GM12878 (cell line): ENCODE measurements at regions not wholly inside any gene's neighbourhood (a gene's known extent, or its start where the extent isn't known, plus 50 kb on each side); places are given as distances from the start of the nearest gene placed in this dataset.

ENCODE experiments used
- ATAC-seq: fragments of 200-7000 bp; cut with Tn5 transposase; 3 replicates; pipeline ENCODE4 v1.9.1; 2020; ENCODE audit warnings: mild to moderate bottlenecking, moderate library complexity
- BruUV-seq: library from RNA; stranded (reverse); fragments of 400-500 nt; replicated peaks from 2 replicates; lab custom pipeline; 2021; lab: Mats Ljungman, UMichigan
- CTCF ChIA-PET: fragments of 300-600 bp; sonication (Branson Sonifier 250); formaldehyde crosslinking; extraction: SDS; loops from one replicate; lab custom pipeline; 2021; ENCODE audit warnings: inconsistent platforms; lab: Yijun Ruan, JAX
- POLR2A ChIA-PET: fragments of 350-600 bp; formaldehyde crosslinking; extraction: SDS; loops from one replicate; lab custom pipeline; 2021; ENCODE audit warnings: inconsistent platforms; lab: Charles Lee
- RAD21 ChIA-PET: fragments of 300-600 bp; sonication (Branson Sonifier 250); formaldehyde crosslinking; loops from one replicate; lab custom pipeline; 2023; ENCODE audit warnings: antibody characterized with exemption; ENCODE audit not compliant: unreplicated experiment; lab: Charles Lee
- SMC1A ChIA-PET: fragments of 300-600 bp; sonication (Branson Sonifier 250); formaldehyde crosslinking; loops from one replicate; lab custom pipeline; 2023; ENCODE audit not compliant: unreplicated experiment, uncharacterized antibody; lab: Charles Lee
- DNase-seq: peaks from one replicate; pipeline ENCODE4 v3.0.0-alpha.2; 2011; ENCODE audit warnings: low read depth, low spot score
- FAIRE-seq: peaks from 3 replicates; lab custom pipeline; 2011; peaks lifted over from hg19 to GRCh38; lab: Jason Lieb, UNC
- H2AFZ ChIP-seq: 2 replicates; pipeline ENCODE4 v1.6.0; 2011; ENCODE audit warnings: low read depth, low read length, control low read depth; ENCODE audit not compliant: control insufficient read depth
- H3K27ac ChIP-seq: 2 replicates; pipeline ENCODE4 v1.5.1; 2011; ENCODE audit warnings: control low read depth; ENCODE audit not compliant: control insufficient read depth, insufficient read depth
- H3K27me3 ChIP-seq, 2 experiments: replicated peaks in 1 of 2; 2 replicates each; pipeline versions ENCODE4 v1.6.0 to v1.6.1; 2011; ENCODE audit warnings: low read length in 1 of 2; ENCODE audit not compliant: control insufficient read depth in 2 of 2, insufficient read depth in 2 of 2
- H3K36me3 ChIP-seq, 2 experiments: 2 replicates each; pipeline ENCODE4 v1.5.1; 2011; ENCODE audit warnings: low read length in 1 of 2; ENCODE audit not compliant: control insufficient read depth in 2 of 2, insufficient read depth in 2 of 2
- H3K4me1 ChIP-seq: 2 replicates; pipeline ENCODE4 v1.6.1; 2011; ENCODE audit warnings: mild to moderate bottlenecking, low read length, moderate library complexity, mixed read lengths; ENCODE audit not compliant: control insufficient read depth, insufficient read depth
- H3K4me2 ChIP-seq: 2 replicates; pipeline ENCODE4 v1.6.0; 2011; ENCODE audit warnings: control low read depth; ENCODE audit not compliant: control insufficient read depth, insufficient read depth
- H3K4me3 ChIP-seq: fragments of 200-600 bp; sonication (generic); 2 replicates; pipeline ENCODE4 v1.5.1; 2016
- H3K79me2 ChIP-seq: 2 replicates; pipeline ENCODE4 v1.6.0; 2011; ENCODE audit warnings: low read length; ENCODE audit not compliant: control insufficient read depth, insufficient read depth
- H3K9ac ChIP-seq: 2 replicates; pipeline ENCODE4 v1.8.0; 2011; ENCODE audit warnings: low read length, control low read depth, mixed read lengths; ENCODE audit not compliant: control insufficient read depth, insufficient read depth
- H3K9me3 ChIP-seq: replicated peaks from 3 replicates; pipeline ENCODE4 v1.5.1; 2011; ENCODE audit warnings: mild to moderate bottlenecking, low read length; ENCODE audit not compliant: control insufficient read depth, insufficient read depth
- H4K20me1 ChIP-seq: 2 replicates; pipeline ENCODE4 v1.6.0; 2011; ENCODE audit not compliant: control insufficient read depth, insufficient read depth
- BCL11A ChIP-seq: IDR thresholded peaks from 2 replicates; pipeline ENCODE4 v1.6.1; 2011; ENCODE audit warnings: low read depth, low read length
- BHLHE40 ChIP-seq, 2 experiments: fragments of 450-650 bp in 1 of 2; IDR thresholded peaks; 2 replicates each; pipeline ENCODE4 v1.6.1; 2011 to 2017; ENCODE audit warnings: low read depth in 2 of 2, borderline replicate concordance in 1 of 2, improper control_type of control experiment in 1 of 2, low read length in 1 of 2, mild to moderate bottlenecking in 1 of 2
- MEF2B ChIP-seq: fragments of 450-650 bp; IDR thresholded peaks from 2 replicates; pipeline ENCODE4 v1.6.1; 2018; ENCODE audit warnings: mild to moderate bottlenecking, moderate library complexity; ENCODE audit not compliant: partially characterized antibody, poor library complexity, severe bottlenecking
- NBN ChIP-seq: fragments of 450-650 bp; IDR thresholded peaks from 2 replicates; pipeline ENCODE4 v1.6.1; 2016
- PRDM15 ChIP-seq: fragments of 450-650 bp; formaldehyde crosslinking; IDR thresholded peaks from 2 replicates; pipeline ENCODE4 v1.4.0; 2020; ENCODE audit warnings: mild to moderate bottlenecking, moderate library complexity
- RFX5 ChIP-seq: IDR thresholded peaks from 2 replicates; pipeline ENCODE4 v1.6.1; 2011; ENCODE audit warnings: low read depth, low read length, improper control_type of control experiment
- SIN3A ChIP-seq: IDR thresholded peaks from 2 replicates; pipeline ENCODE4 v1.6.1; 2012; ENCODE audit warnings: low read depth, low read length, improper control_type of control experiment
- SP1 ChIP-seq: IDR thresholded peaks from one replicate; pipeline ENCODE4 v1.6.1; 2011; ENCODE audit warnings: low read depth, low read length
- SREBF1 ChIP-seq: IDR thresholded peaks from 2 replicates; pipeline ENCODE4 v1.6.1; 2012; ENCODE audit warnings: mild to moderate bottlenecking, low read length
- STAT3 ChIP-seq: IDR thresholded peaks from 2 replicates; pipeline ENCODE4 v1.6.1; 2011; ENCODE audit warnings: low read depth, low read length, improper control_type of control experiment
- ZSCAN29 ChIP-seq: fragments of 450-650 bp; IDR thresholded peaks from 2 replicates; pipeline ENCODE4 v1.6.1; 2017; ENCODE audit warnings: mild to moderate bottlenecking, moderate library complexity
- WGBS: methylation state at CpG from one replicate; pipeline ENCODE4 v1.1.6; 2016; ENCODE audit warnings: low lambda C conversion rate; ENCODE audit not compliant: insufficient replicate concordance, insufficient coverage; ENCODE audit errors: missing lambda C conversion rate; 5-methylcytosine and 5-hydroxymethylcytosine counted together
- in situ Hi-C: fragments of 300-500 bp; cut with MboI; formaldehyde crosslinking; loops from 9 replicates; pipeline ENCODE4 v1.14.3; 2018; ENCODE audit warnings: mixed read lengths
- intact Hi-C: fragments of 100-400 bp; cut with micrococcal nuclease; formaldehyde crosslinking; loops from one replicate; pipeline ENCODE4 v1.14.2; 2022; ENCODE audit not compliant: unreplicated experiment
- TF ChIP-seq, protein P1 (sequence below): fragments of 450-650 bp; IDR thresholded peaks from 2 replicates; pipeline ENCODE4 v1.6.1; 2017; ENCODE audit warnings: antibody characterized with exemption, mild to moderate bottlenecking, moderate library complexity

DNA sequence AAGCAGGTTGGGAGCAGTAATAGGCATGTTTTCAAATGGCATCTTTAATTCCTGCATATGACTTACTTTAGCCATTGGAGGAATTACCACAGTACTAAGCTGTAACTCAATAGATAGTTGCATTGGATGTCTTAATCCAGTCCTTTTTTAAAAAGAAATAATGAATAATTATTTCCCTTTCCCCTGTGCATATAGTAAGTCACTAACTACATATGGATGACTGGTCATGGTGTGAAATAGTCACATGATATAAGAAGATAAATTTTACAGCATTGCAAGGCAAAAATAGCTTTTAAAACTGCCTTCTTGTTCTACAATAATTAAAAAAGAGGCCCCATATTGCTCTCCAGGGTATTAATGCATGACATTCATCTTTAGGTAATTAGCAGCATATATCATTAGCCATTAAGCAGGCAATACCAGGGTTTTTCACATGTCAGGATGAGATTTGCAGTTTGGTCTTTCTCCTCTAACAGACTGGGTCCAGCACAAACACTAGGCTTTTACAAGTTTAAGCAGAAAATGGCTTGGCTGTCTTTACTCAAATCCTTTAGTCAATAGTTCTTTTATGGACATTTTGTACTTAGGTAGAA lies 606.4 kb upstream of the RORB start:
- no peak for FAIRE-seq
- no peak overlapping the region for H2AFZ ChIP-seq
- ChIA-PET RAD21 (no interaction called here), POLR2A (no interaction called here), SMC1A (no interaction called here), CTCF (no interaction called here)
- in situ Hi-C loops = no loop called here
- intact Hi-C loops = no loop called here
- no peak for ATAC-seq
- H3K4me3 ChIP-seq = no peak overlapping the region
- H3K27me3 ChIP-seq = no peaks in the 10 kb centered on the region
- H3K4me1 ChIP-seq = no peaks in the 10 kb centered on the region
- H4K20me1 ChIP-seq = no peaks in the 10 kb centered on the region
- no peak overlapping the region for H3K27ac ChIP-seq
- TF ChIP-seq RFX5 (no peak), SP1 (no peak), NBN (no peak)
- TF ChIP-seq, protein P1, sequence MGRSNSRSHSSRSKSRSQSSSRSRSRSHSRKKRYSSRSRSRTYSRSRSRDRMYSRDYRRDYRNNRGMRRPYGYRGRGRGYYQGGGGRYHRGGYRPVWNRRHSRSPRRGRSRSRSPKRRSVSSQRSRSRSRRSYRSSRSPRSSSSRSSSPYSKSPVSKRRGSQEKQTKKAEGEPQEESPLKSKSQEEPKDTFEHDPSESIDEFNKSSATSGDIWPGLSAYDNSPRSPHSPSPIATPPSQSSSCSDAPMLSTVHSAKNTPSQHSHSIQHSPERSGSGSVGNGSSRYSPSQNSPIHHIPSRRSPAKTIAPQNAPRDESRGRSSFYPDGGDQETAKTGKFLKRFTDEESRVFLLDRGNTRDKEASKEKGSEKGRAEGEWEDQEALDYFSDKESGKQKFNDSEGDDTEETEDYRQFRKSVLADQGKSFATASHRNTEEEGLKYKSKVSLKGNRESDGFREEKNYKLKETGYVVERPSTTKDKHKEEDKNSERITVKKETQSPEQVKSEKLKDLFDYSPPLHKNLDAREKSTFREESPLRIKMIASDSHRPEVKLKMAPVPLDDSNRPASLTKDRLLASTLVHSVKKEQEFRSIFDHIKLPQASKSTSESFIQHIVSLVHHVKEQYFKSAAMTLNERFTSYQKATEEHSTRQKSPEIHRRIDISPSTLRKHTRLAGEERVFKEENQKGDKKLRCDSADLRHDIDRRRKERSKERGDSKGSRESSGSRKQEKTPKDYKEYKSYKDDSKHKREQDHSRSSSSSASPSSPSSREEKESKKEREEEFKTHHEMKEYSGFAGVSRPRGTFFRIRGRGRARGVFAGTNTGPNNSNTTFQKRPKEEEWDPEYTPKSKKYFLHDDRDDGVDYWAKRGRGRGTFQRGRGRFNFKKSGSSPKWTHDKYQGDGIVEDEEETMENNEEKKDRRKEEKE = no peak
- no peak for DNase-seq
- no peaks in the 10 kb centered on the region for H3K9me3 ChIP-seq
- no peak overlapping the region for H3K9ac ChIP-seq
- H3K36me3 ChIP-seq = no peaks in the 10 kb centered on the region
- H3K79me2 ChIP-seq = no peaks in the 10 kb centered on the region
- no TSS peak for BruUV-seq
- H3K4me2 ChIP-seq = no peak overlapping the region

DNA sequence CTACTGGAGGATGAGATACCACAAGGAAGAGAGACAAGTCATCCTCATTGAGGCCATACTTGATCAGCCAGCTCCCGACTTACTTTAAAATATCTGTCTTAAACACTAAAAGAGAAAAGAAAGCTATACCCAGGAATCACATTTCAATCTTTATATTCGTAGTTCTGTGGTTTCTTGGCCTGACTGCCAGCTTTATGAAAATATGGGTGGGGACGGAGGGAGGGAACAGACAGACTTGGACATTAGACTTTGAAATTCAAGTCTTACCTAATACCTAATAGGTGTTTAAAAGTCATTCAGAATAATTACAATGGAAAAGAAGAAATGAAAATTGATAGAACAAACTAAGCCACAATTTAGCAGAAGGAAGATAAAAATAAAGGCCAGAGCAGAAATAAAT lies 604.8 kb upstream of the RORB start:
- no peak for TF ChIP-seq PRDM15 (CRISPR knock-in tag)
- no peak for TF ChIP-seq STAT3
- TF ChIP-seq ZSCAN29 = no peak
- TF ChIP-seq BCL11A = no peak
- TF ChIP-seq MEF2B = no peak
- no peak for TF ChIP-seq SREBF1
- no peak for TF ChIP-seq BHLHE40 (IDR thresholded peaks at IDR 0.05; ENCODE audit: borderline replicate concordance in 1 of 2, low read depth in 2 of 2, low read length in 1 of 2)
- no peak for TF ChIP-seq SIN3A
- Histone ChIP-seq H3K27ac (no peak overlapping the region), H4K20me1 (no peaks in the 10 kb centered on the region), H3K9me3 (no peaks in the 10 kb centered on the region), H3K4me1 (no peaks in the 10 kb centered on the region), H3K36me3 (no peaks in the 10 kb centered on the region), H3K9ac (no peak overlapping the region), H3K4me2 (no peak overlapping the region), H2AFZ (no peak overlapping the region), H3K4me3 (no peak overlapping the region), H3K79me2 (no peaks in the 10 kb centered on the region), H3K27me3 (no peaks in the 10 kb centered on the region)
- no peak for FAIRE-seq
- WGBS = 5% methylated on average over 3 of the region's 3 CpGs
- intact Hi-C loops = no loop called here
- SMC1A ChIA-PET = interaction anchor here (1.0 kb wide), 1 partner anchor 13 kb away, joined by 3 read pairs; no protein-coding TSS in a partner anchor
- BruUV-seq = no TSS peak
- RAD21 ChIA-PET = interaction anchor here (0.9 kb wide), 1 partner anchor 17 kb away, joined by 3 read pairs; no protein-coding TSS in a partner anchor
- no peak for ATAC-seq
- POLR2A ChIA-PET = no interaction called here
- no peak for DNase-seq
- CTCF ChIA-PET = interaction anchor here (0.9 kb wide), 1 partner anchor 14 kb away, joined by 3 read pairs; no protein-coding TSS in a partner anchor
- in situ Hi-C loops = no loop called here
